GM18507 (cell line): ENCODE measurements at regions not wholly inside any gene's neighbourhood (a gene's known extent, or its start where the extent isn't known, plus 50 kb on each side); places are given as distances from the start of the nearest gene placed in this dataset.

Experiments
- DNase-seq: peaks from one replicate; pipeline ENCODE4 v3.0.0; 2011; ENCODE audit warnings: low read depth; ENCODE audit not compliant: insufficient read length; ENCODE audit errors: extremely low spot score
- FAIRE-seq: peaks from 2 replicates; lab custom pipeline; 2011; peaks lifted over from hg19 to GRCh38; lab: Jason Lieb, UNC

DNA sequence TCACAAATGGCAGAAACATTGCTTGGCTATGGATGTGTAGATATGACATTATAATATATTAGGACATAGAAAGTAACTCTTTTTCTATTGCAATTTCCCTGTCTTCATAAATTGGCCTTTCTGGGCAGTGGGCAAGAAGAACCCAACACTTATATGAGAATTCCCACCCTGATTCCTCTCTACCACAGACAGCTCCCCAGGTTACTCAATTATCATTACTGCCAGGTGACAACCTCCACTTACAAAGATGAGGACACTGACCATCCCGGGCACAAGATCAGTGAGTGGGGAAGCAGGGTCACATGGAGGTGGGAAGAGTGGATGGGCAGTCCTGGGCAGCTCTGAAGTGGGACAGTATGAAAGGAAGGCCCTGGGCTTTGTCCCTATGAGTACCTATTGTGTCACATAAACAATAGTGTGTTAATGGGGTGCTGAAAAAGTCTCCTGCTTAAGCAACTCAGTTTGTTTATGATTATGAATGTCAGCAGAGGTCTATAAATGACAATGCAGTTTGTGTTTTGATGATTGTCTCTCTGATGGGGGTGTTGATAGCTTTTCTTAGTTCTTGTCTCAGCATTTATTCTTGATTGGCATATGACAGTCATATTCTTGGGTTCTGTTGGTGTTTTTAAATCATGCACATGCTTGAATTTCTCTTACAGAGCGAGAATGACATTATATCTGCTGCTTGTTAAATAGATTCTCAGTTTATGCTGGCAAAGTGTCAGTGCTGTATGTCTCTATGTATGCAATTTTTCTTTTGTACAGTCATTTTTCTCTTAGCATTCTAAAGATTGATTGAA is 99.9 kb downstream of the SLIT2 start:
- FAIRE-seq (no peak), DNase-seq (no peak)

GRCh38 chr4:20352163-20352431 is 100.4 kb downstream of the SLIT2 start:
- FAIRE-seq (no peak), DNase-seq (no peak)

- no peak for DNase-seq
- FAIRE-seq: no peak
These were observed 101.9 kb downstream of the SLIT2 start for GRCh38 chr4:20353646-20354045.

DNA sequence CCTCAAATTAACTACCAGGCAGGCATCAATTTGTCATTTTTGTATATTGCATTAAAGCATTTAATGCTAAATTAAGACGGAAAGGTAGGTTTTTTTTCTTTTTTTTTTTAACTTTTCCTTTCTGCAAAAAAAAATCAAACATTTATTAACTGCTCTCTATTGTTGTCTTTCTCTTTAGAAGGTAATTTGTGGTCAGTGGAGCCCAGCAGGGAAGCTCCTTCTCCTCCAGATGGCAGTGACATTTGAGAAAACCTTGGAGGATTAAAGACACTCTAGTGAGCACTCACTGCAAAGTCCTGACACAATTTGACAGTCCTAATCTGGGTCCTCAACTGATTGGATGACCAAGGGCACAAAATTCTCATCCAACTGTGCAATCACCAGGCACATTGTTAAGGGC is 102.4 kb downstream of the SLIT2 start:
- FAIRE-seq: no peak
- no peak for DNase-seq

- no peak for DNase-seq
- FAIRE-seq: no peak
These were observed 104.9 kb downstream of the SLIT2 start for GRCh38 chr4:20356565-20356964.

DNA sequence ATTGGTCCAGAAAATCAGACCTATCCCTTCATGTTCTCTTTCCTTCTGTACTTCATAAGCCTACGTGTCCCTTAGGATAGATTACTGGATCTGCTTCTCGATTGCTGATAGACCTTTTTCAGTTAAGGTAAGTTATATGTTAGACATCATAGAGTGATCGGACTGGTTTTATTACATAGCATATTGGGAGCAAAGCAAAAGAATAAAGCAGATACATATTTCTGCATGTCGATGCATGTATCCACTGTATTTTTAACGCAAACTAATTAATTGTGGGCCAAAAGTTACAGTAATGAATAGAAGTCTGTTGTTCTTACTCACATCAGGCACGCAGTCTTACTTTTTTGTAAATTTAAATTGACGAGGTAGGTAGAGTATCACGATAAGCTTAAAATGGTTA is 106.4 kb downstream of the SLIT2 start:
- no peak for FAIRE-seq

DNA sequence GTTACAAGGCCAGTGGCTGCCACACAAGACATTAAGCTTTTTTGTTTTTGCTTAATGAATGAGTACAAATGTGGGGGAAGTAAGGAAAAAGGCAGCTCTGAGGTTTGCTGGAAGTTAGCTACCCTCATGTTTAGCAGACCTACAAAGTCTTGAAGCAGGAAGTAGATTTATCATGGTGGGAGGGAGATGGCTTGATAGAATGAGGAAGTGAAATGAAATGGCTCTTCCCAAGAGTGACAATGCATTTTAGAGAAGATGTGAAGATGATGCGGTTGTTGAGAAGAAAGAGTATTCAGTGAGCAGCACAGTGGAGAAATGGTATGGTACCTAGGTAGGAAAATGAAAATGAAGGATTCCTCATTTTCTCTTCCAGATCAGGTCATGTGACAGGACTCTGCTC is 108.0 kb downstream of the SLIT2 start:
- FAIRE-seq (no peak), DNase-seq (no peak)

More for the DNA sequence above, 106.4 kb downstream of the SLIT2 start:
- DNase-seq: no peak

- no peak for FAIRE-seq
These were observed 110.4 kb downstream of the SLIT2 start for GRCh38 chr4:20362148-20362547.

GRCh38 chr4:20364969-20365368 is 113.3 kb downstream of the SLIT2 start:
- DNase-seq (no peak), FAIRE-seq (no peak)

More at GRCh38 chr4:20362148-20362547, 110.4 kb downstream of the SLIT2 start:
- DNase-seq: no peak

DNA sequence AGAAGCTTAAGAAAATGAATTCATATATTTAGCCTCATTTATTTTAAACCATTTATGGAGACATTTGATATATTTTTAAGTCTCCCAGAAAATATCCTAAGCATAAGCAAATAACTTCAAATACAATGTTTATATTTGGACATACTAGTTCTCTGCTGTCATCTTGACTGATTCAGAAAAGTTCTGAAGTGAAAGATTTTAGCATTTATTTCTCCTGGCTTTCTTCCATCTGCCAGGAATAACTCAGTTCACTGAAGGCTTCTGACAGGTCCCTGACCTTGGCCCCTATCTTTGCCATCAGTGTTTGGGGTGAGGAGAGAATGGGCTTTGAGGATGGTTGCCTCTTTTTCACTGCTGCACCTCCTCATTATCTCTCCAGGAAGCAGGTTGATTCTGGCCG is 115.7 kb downstream of the SLIT2 start:
- FAIRE-seq (no peak), DNase-seq (no peak)

- DNase-seq (no peak), FAIRE-seq (no peak)
These were observed 117.2 kb downstream of the SLIT2 start for GRCh38 chr4:20368926-20369325.

GRCh38 chr4:20370274-20370673 is 118.6 kb downstream of the SLIT2 start:
- DNase-seq (no peak), FAIRE-seq (no peak)

GRCh38 chr4:20376070-20376469 is 124.4 kb downstream of the SLIT2 start:
- FAIRE-seq (no peak), DNase-seq (no peak)

GRCh38 chr4:20378181-20378580 is 126.5 kb downstream of the SLIT2 start:
- FAIRE-seq (no peak), DNase-seq (no peak)

- DNase-seq: no peak
- FAIRE-seq: no peak
These were observed 129.3 kb downstream of the SLIT2 start for GRCh38 chr4:20381005-20381404.

DNA sequence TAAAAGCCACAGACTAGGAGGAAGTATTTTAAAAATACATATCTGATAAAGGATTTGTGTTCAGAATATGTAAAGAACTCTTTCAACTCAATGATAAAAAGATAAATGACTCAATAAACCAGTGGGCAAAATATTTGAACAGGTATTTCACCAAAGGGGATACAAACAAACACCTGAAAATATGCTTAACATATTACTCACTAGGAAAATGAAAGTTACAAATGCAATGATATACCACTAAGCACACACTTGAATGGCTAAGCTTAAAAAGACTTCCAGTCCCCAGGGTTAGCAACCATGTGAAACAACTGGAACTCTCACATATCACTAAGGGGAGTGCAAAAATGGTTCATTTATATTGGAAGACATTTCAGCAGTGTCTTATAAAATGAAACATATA is 131.6 kb downstream of the SLIT2 start:
- no peak for FAIRE-seq

GRCh38 chr4:20383969-20384368 is 132.3 kb downstream of the SLIT2 start:
- FAIRE-seq (no peak), DNase-seq (no peak)

More for the DNA sequence above, 131.6 kb downstream of the SLIT2 start:
- DNase-seq: no peak

DNA sequence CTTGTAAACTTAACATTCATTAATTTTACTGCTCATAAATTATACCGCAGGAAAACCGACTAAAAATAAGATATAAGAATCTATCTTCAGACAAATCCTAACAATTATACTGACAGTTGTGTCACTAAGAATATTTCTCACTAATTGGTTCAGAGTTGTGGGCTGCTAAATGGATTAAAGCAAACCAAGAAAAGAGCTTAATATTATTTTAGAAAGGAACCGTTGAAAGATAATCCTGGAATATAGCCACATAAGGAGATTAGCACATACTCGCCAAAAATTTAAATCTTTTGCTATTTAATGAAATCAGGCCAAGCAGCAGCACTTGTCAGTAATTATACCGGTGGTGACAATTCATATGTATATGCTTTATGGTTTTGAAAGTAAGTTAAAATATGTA is 132.8 kb downstream of the SLIT2 start:
- no peak for DNase-seq
- no peak for FAIRE-seq

GRCh38 chr4:20386001-20386740 is 134.5 kb downstream of the SLIT2 start:
- FAIRE-seq (no peak), DNase-seq (no peak)

- DNase-seq (no peak), FAIRE-seq (no peak)
These were observed 135.2 kb downstream of the SLIT2 start for GRCh38 chr4:20386906-20387305.

DNA sequence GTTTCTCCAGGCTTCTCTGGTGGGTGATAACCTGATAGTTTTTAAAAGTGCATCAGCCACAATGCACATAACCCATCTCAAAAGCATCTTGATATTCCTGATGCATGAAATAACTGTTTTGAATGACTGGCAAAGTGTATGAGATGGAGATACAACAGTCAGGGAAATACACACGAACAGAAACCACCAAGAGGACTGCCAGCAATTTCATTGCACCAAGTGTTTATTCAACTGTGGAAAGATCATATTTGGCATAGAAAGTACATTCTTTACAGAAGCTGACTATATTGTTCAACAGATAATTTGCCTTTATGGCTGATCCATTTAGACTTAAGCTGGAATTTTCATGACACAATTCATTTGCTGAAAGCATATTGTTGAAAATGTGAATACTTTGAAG is 139.5 kb downstream of the SLIT2 start:
- DNase-seq: no peak
- no peak for FAIRE-seq
